K562 (cell line): ENCODE measurements at regions not wholly inside any gene's neighbourhood (a gene's known extent, or its start where the extent isn't known, plus 50 kb on each side); places are given as distances from the start of the nearest gene placed in this dataset.

Experiments used
- ATAC-seq: fragments of 200-7000 bp; cut with Tn5 transposase; 3 replicates; pipeline ENCODE4 v1.9.1; 2020; ENCODE audit warnings: moderate library complexity
- BruUV-seq: library from RNA; stranded (reverse); fragments of 400-500 nt; replicated peaks from 2 replicates; lab custom pipeline; 2021; lab: Mats Ljungman, UMichigan
- CTCF ChIA-PET: fragments of 300-600 bp; formaldehyde crosslinking; extraction: SDS; loops from one replicate; lab custom pipeline; 2021; ENCODE audit warnings: low intra/inter-chr PET ratio; lab: Yijun Ruan, JAX
- POLR2A ChIA-PET: fragments of 300-600, 350-650 bp; sonication (Branson Sonifier 250); formaldehyde crosslinking; extraction: SDS; loops from one replicate; lab custom pipeline; 2021; ENCODE audit warnings: antibody characterized with exemption, inconsistent platforms; lab: Yijun Ruan, JAX
- DNase-seq, 4 experiments: peaks; one replicate each; pipeline versions ENCODE4 v3.0.0 to v3.0.0-alpha.2; 2011 to 2018; ENCODE audit warnings: low spot score in 3 of 4, mixed read lengths in 3 of 4; ENCODE audit errors: extremely low read depth in 1 of 4
- FAIRE-seq: peaks from 2 replicates; lab custom pipeline; 2011; peaks lifted over from hg19 to GRCh38; lab: Jason Lieb, UNC
- H2AFZ ChIP-seq: 2 replicates; pipeline ENCODE4 v1.6.0; 2011; ENCODE audit warnings: low read depth, low read length, control low read depth, inconsistent platforms
- H3K27ac ChIP-seq: fragments of 200-600 bp; 3 replicates; pipeline ENCODE4 v1.8.0; 2011; ENCODE audit warnings: low read depth, mild to moderate bottlenecking, control low read depth, inconsistent platforms, low read length, moderate library complexity, mixed read lengths; ENCODE audit errors: extremely low read depth
- H3K27me3 ChIP-seq, 2 experiments: fragments of 300-600 bp in 1 of 2; 2 replicates in 1 of 2; 3 replicates in 1 of 2; pipeline versions ENCODE4 v1.6.0 to v1.8.0; 2011; ENCODE audit warnings: inconsistent platforms in 2 of 2, low read length in 2 of 2, mild to moderate bottlenecking in 1 of 2, mixed read lengths in 1 of 2, moderate library complexity in 1 of 2; ENCODE audit not compliant: control insufficient read depth in 2 of 2, insufficient read depth in 2 of 2
- H3K36me3 ChIP-seq: fragments of 300-600 bp; 3 replicates; pipeline ENCODE4 v1.8.0; 2011; ENCODE audit warnings: mild to moderate bottlenecking, low read length, inconsistent platforms; ENCODE audit not compliant: control insufficient read depth, insufficient read depth
- H3K4me1 ChIP-seq, 2 experiments: fragments of 200-600 bp in 1 of 2; replicated peaks in 1 of 2; 2 replicates in 1 of 2; 3 replicates in 1 of 2; pipeline versions ENCODE4 v1.5.1 to v1.8.0; 2011; ENCODE audit warnings: inconsistent platforms in 2 of 2, low read length in 2 of 2, mild to moderate bottlenecking in 1 of 2, mixed read lengths in 1 of 2, moderate library complexity in 1 of 2; ENCODE audit not compliant: control insufficient read depth in 2 of 2, insufficient read depth in 2 of 2
- H3K4me2 ChIP-seq: 2 replicates; pipeline ENCODE4 v1.6.1; 2011; ENCODE audit warnings: low read length, control low read depth, inconsistent platforms, mixed read lengths; ENCODE audit not compliant: insufficient read depth
- H3K4me3 ChIP-seq: fragments of 200-600 bp; sonication (generic), shearing (Covaris generic); 2 replicates; pipeline ENCODE4 v1.5.1; 2016; ENCODE audit warnings: control low read depth, inconsistent platforms
- H3K79me2 ChIP-seq: fragments of 200-600 bp; 3 replicates; pipeline ENCODE4 v1.8.0; 2011; ENCODE audit warnings: low read length, inconsistent platforms; ENCODE audit not compliant: control insufficient read depth, insufficient read depth
- H3K9ac ChIP-seq, 2 experiments: 2 replicates each; pipeline versions ENCODE4 v1.6.0 to v1.6.1; 2011; ENCODE audit warnings: low read depth in 2 of 2, low read length in 2 of 2, control low read depth in 1 of 2, inconsistent platforms in 1 of 2, mild to moderate bottlenecking in 1 of 2, mixed read lengths in 1 of 2; ENCODE audit not compliant: insufficient read depth in 1 of 2
- H3K9me1 ChIP-seq: one replicate; pipeline ENCODE4 v1.6.0; 2011; ENCODE audit warnings: inconsistent platforms, mild to moderate bottlenecking, low read length, moderate library complexity; ENCODE audit not compliant: control insufficient read depth, insufficient read depth
- H3K9me3 ChIP-seq: replicated peaks from 2 replicates; pipeline ENCODE4 v1.5.1; 2011; ENCODE audit warnings: low read depth, low read length, inconsistent platforms; ENCODE audit not compliant: control insufficient read depth, insufficient read depth
- H4K20me1 ChIP-seq: replicated peaks from 2 replicates; pipeline ENCODE4 v1.6.1; 2011; ENCODE audit warnings: low read length, inconsistent platforms, mixed read lengths; ENCODE audit not compliant: control insufficient read depth, insufficient read depth
- CTCF ChIP-seq, 3 experiments: IDR thresholded peaks in 2 of 3; conservative IDR thresholded peaks in 1 of 3; 2 replicates each; pipeline ENCODE4 v1.5.1; 2011 to 2012; ENCODE audit warnings: low read length in 3 of 3, mild to moderate bottlenecking in 3 of 3, control low read depth in 2 of 3, improper control_type of control experiment in 1 of 3, inconsistent platforms in 1 of 3, low read depth in 1 of 3, mixed read lengths in 1 of 3, moderate library complexity in 1 of 3; ENCODE audit not compliant: insufficient read depth in 2 of 3
- ILF3 ChIP-seq: fragments of 450-650 bp; IDR thresholded peaks from 2 replicates; pipeline ENCODE4 v1.6.1; 2018; ENCODE audit warnings: antibody characterized with exemption, mild to moderate bottlenecking, moderate library complexity, borderline replicate concordance
- POLR2AphosphoS5 ChIP-seq: IDR thresholded peaks from 2 replicates; pipeline ENCODE4 v1.6.1; 2011; ENCODE audit warnings: mild to moderate bottlenecking, low read depth, low read length, moderate library complexity; ENCODE audit not compliant: control insufficient read depth, insufficient read depth
- ZNF232 ChIP-seq: sonication (generic); formaldehyde crosslinking; IDR thresholded peaks from 2 replicates; pipeline ENCODE4 v1.8.0; 2022; ENCODE audit warnings: mild to moderate bottlenecking, missing genetic modification reagents
- ZNF253 ChIP-seq: fragments of 250-450 bp; sonication (Bioruptor Pico); conservative IDR thresholded peaks from 2 replicates; pipeline ENCODE4 v1.6.1; 2021; ENCODE audit warnings: mild to moderate bottlenecking
- ZSCAN29 ChIP-seq: fragments of 450-650 bp; IDR thresholded peaks from 2 replicates; pipeline ENCODE4 v1.6.1; 2017
- whole genome bisulfite sequencing: fragments of 100-300 bp; shearing (Covaris generic); methylation state at CpG from one replicate; pipeline ENCODE4 v1.1.6; 2016; ENCODE audit warnings: low coverage, mixed read lengths; ENCODE audit not compliant: insufficient coverage; ENCODE audit errors: missing lambda C conversion rate; 5-methylcytosine and 5-hydroxymethylcytosine counted together
- in situ Hi-C: fragments of 300-500 bp; cut with MboI; formaldehyde crosslinking; loops from 4 replicates; pipeline ENCODE4 v1.15.0; 2018; ENCODE audit warnings: inconsistent platforms, mixed read lengths
- intact Hi-C: fragments of 100-400 bp; cut with micrococcal nuclease; formaldehyde crosslinking; loops from 2 replicates; pipeline ENCODE4 v1.14.2; 2022

- ChIA-PET POLR2A (no interaction called here), CTCF (no interaction called here)
- Histone ChIP-seq H3K9ac (no peak overlapping the region), H3K4me2 (no peak overlapping the region), H3K4me1 (no peaks in the 10 kb centered on the region), H4K20me1 (no peaks in the 10 kb centered on the region), H2AFZ (no peak overlapping the region), H3K79me2 (no peaks in the 10 kb centered on the region), H3K27ac (no peak overlapping the region), H3K9me1 (no peaks in the 10 kb centered on the region), H3K4me3 (no peak overlapping the region), H3K27me3 (no peaks in the 10 kb centered on the region), H3K36me3 (no peaks in the 10 kb centered on the region), H3K9me3 (no peaks in the 10 kb centered on the region)
- in situ Hi-C loops, result no loop called here
- FAIRE-seq (no peak), ATAC-seq (no peak), DNase-seq (no peak)
- TF ChIP-seq CTCF (IDR thresholded peaks at IDR 0.05 in 2 of 3, conservative IDR thresholded peaks at IDR 0.05 in 1 of 3; ENCODE audit: insufficient read depth in 2 of 3, low read depth in 1 of 3, low read length in 3 of 3), result no peak
- TF ChIP-seq ZNF232 (CRISPR knock-in tag), result no peak
- no peak for TF ChIP-seq ZSCAN29
- TF ChIP-seq ILF3, result no peak
- no peak for TF ChIP-seq POLR2AphosphoS5
- no peak for TF ChIP-seq ZNF253 (CRISPR knock-in tag)
- no TSS peak for BruUV-seq
- 0% methylated on average over 5 of the region's 5 CpGs for WGBS
- intact Hi-C loops, result no loop called here
Measured at GRCh38 chr5:31100781-31101310, 92.6 kb upstream of the CDH6 start.
